ENCODE measurements at regions not wholly inside any gene's neighbourhood (a gene's known extent, or its start where the extent isn't known, plus 50 kb on each side); places are given as distances from the start of the nearest gene placed in this dataset.

- BruUV-seq (replicated peaks): no TSS peak
- Histone ChIP-seq H2AK5ac (ENCODE audit: low read depth, low read length) (no peak overlapping the region), H3K27me3 (ENCODE audit: control insufficient read depth, insufficient read depth, low read length) (no peaks in the 10 kb centered on the region), H4K5ac (ENCODE audit: low read depth, low read length) (no peak overlapping the region), H4K91ac (ENCODE audit: insufficient read depth, low read depth, low read length) (no peak overlapping the region), H3K18ac (ENCODE audit: low read depth, low read length) (no peak overlapping the region), H3K4me3 (ENCODE audit: insufficient read depth, low read depth, low read length) (no peak overlapping the region), H3K23ac (ENCODE audit: low read depth, low read length) (no peak overlapping the region), H3K14ac (replicated peaks; ENCODE audit: low read depth, low read length) (no peak overlapping the region), H2BK15ac (ENCODE audit: low read depth, low read length) (no peak overlapping the region), H2BK20ac (ENCODE audit: low read depth, low read length) (no peak overlapping the region), H3K4ac (ENCODE audit: low read depth, low read length) (no peak overlapping the region), H2AK9ac (replicated peaks; ENCODE audit: low read depth, low read length, poor library complexity) (no peak overlapping the region), H3K9ac (ENCODE audit: low read depth, low read length) (no peak overlapping the region), H3K79me1 (ENCODE audit: low read depth in 1 of 2, low read length in 2 of 2) (no peaks in the 10 kb centered on the region), H3K4me1 (ENCODE audit: control insufficient read depth, insufficient read depth, low read length) (no peaks in the 10 kb centered on the region), H2AFZ (replicated peaks; ENCODE audit: low read length, poor library complexity) (no peak overlapping the region), H2BK5ac (ENCODE audit: low read depth, low read length, poor library complexity, severe bottlenecking) (no peak overlapping the region), H4K8ac (ENCODE audit: low read depth in 2 of 2, low read length in 2 of 2) (no peak overlapping the region), H3K4me2 (ENCODE audit: low read depth, low read length) (no peak overlapping the region), H3K36me3 (ENCODE audit: control insufficient read depth, insufficient read depth, low read length) (no peaks in the 10 kb centered on the region), H3K9me1 (ENCODE audit: insufficient read depth, low read length) (no peaks in the 10 kb centered on the region), H3K9me3 (ENCODE audit: control insufficient read depth, insufficient read depth, low read length) (peaks cover 9% of the 10 kb centered on the region; the same call in 1 of the 2 replicates), H4K20me1 (ENCODE audit: insufficient read depth, low read length) (no peaks in the 10 kb centered on the region), H3K27ac (ENCODE audit: insufficient read depth, low read length) (no peak overlapping the region), H2BK120ac (ENCODE audit: low read depth, low read length) (no peak overlapping the region), H3K56ac (ENCODE audit: extremely low read depth, insufficient read depth, low read length) (no peak overlapping the region)
- dilution Hi-C loops (cut with HindIII; ENCODE audit: low sequenced_read_pairs, unreplicated experiment) (no loop called here), in situ Hi-C loops (cut with MboI; ENCODE audit: low sequenced_read_pairs) (no loop called here), intact Hi-C loops (cut with micrococcal nuclease) (no loop called here)
- no peak for DNase-seq
- CTCF ChIA-PET: no interaction called here
- no CpG with 5 or more reads among the region's 2 CpGs for WGBS, 2 experiments (ENCODE audit: extremely low coverage in 2 of 2, insufficient read length in 1 of 2)
- POLR2A ChIA-PET (ENCODE audit: unreplicated experiment): no interaction called here
- ATAC-seq (ENCODE audit: low read depth): no peak
- no peak for TF ChIP-seq MAFK (IDR thresholded peaks at IDR 0.05; ENCODE audit: low read depth, low read length)
- TF ChIP-seq MXI1 (IDR thresholded peaks at IDR 0.05; ENCODE audit: borderline replicate concordance, low read depth, low read length): no peak
- TF ChIP-seq CHD1 (IDR thresholded peaks at IDR 0.05; ENCODE audit: low read depth, low read length): no peak
- TF ChIP-seq CTCF (conservative IDR thresholded peaks at IDR 0.05; ENCODE audit: low read depth, low read length): no peak
- no peak for TF ChIP-seq SMC3 (IDR thresholded peaks at IDR 0.05; ENCODE audit: low read depth, low read length)
- no peak for TF ChIP-seq RFX5 (IDR thresholded peaks at IDR 0.05; ENCODE audit: low read depth, low read length)
- no peak for TF ChIP-seq BHLHE40 (IDR thresholded peaks at IDR 0.05; ENCODE audit: low read depth, low read length)
- TF ChIP-seq FOS (IDR thresholded peaks at IDR 0.05; ENCODE audit: low read depth, low read length): no peak
- no peak for TF ChIP-seq RCOR1 (IDR thresholded peaks at IDR 0.05; ENCODE audit: insufficient replicate concordance, low read length)
- TF ChIP-seq RAD21 (IDR thresholded peaks at IDR 0.05; ENCODE audit: low read length): no peak
These were observed 69.6 kb upstream of the PCDH20 start for GRCh38 chr13:61485128-61485765.
